Heart left ventricle (tissue), 16 donors: ENCODE measurements at regions not wholly inside any gene's neighbourhood (a gene's known extent, or its start where the extent isn't known, plus 50 kb on each side); places are given as distances from the start of the nearest gene placed in this dataset.

ENCODE experiments used
- ATAC-seq, 4 donors: fragments of 200-7000 bp; cut with Tn5 transposase; one replicate each; pipeline ENCODE4 v1.9.1; 2020 to 2022; ENCODE audit warnings: moderate library complexity in 4 of 4, mild to moderate bottlenecking in 3 of 4, moderate number of reproducible peaks in 1 of 4
- DNase-seq, 5 donors: peaks; one replicate each; pipeline ENCODE4 v3.0.0-alpha.2; 2020
- H3K27ac ChIP-seq, 12 donors: fragments of 200-600 bp; sonication (generic) in 4 of 12; one replicate each; pipeline versions ENCODE4 v1.5.0 to v1.8.0; 2016 to 2022; ENCODE audit warnings: mild to moderate bottlenecking in 2 of 12
- H3K27me3 ChIP-seq, 9 donors: fragments of 200-600 bp; sonication (generic) in 2 of 9; one replicate each; pipeline versions ENCODE4 v1.5.1 to v1.8.0; 2016 to 2022; ENCODE audit warnings: mild to moderate bottlenecking in 3 of 9
- H3K36me3 ChIP-seq, 9 donors: fragments of 200-600 bp; sonication (generic) in 2 of 9; one replicate each; pipeline versions ENCODE4 v1.5.0 to v1.8.0; 2018 to 2022; ENCODE audit warnings: mild to moderate bottlenecking in 2 of 9
- H3K4me1 ChIP-seq, 12 donors: fragments of 200-600 bp; sonication (generic) in 4 of 12; one replicate each; pipeline versions ENCODE4 v1.5.0 to v1.8.0; 2016 to 2022; ENCODE audit warnings: mild to moderate bottlenecking in 3 of 12
- H3K4me3 ChIP-seq, 12 donors: fragments of 200-600 bp; sonication (generic) in 4 of 12; one replicate each; pipeline versions ENCODE4 v1.5.0 to v1.8.0; 2017 to 2022; ENCODE audit warnings: mild to moderate bottlenecking in 9 of 12, moderate library complexity in 4 of 12
- H3K9me3 ChIP-seq, 12 donors: fragments of 200-600 bp; sonication (generic) in 4 of 12; one replicate each; pipeline versions ENCODE4 v1.5.0 to v1.8.0; 2016 to 2022; ENCODE audit warnings: mild to moderate bottlenecking in 1 of 12
- POLR2A ChIP-seq, 2 donors: fragments of 450-650 bp; IDR thresholded peaks; one replicate each; pipeline ENCODE4 v1.6.1; 2017; ENCODE audit warnings: antibody characterized with exemption in 2 of 2, mild to moderate bottlenecking in 2 of 2, moderate library complexity in 2 of 2
- whole genome bisulfite sequencing, 4 donors: extraction: QIAGEN DNeasy Blood & Tissue Kit in 2 of 4; methylation state at CpG; one replicate each; pipeline versions ENCODE4 v1.1.5 to v1.1.7; 2013 to 2018; 5-methylcytosine and 5-hydroxymethylcytosine counted together
- intact Hi-C, 10 donors: fragments of 100-400 bp; cut with DNase I; formaldehyde crosslinking; loops; one replicate each; pipeline versions ENCODE4 v1.11.1 to v1.14.2; 2022
- TF ChIP-seq, protein P1 (sequence below), 12 donors: fragments of 200-600 bp; sonication (generic) in 4 of 12; IDR thresholded peaks; one replicate each; pipeline versions ENCODE4 v1.5.0 to v1.8.0; 2018 to 2022; ENCODE audit warnings: antibody characterized with exemption in 12 of 12, mild to moderate bottlenecking in 5 of 12
- donor health status: ischemic (EF 13 %, LVEDD 7.1; RV severe dilation, severe dysfunction).
- donor health status: healthy with polysubstance abuse.
- donor health status: DM: no; HTN: yes; CAD: no.
- donor health status: DM: no; HTN: no; CAD: no.
- donor health status: ischemic (EF 25% LVEDD 6.9; RV normal size, moderate dysfunction).
- donor health status: ischemic (EF 25% LVEDD 5.7; RV mildly dilated, moderate dysfunction).
- donor health status: healthy.
- donor health status: DM: yes; HTN: yes; CAD: no.
- donor health status: ischemic (EF 35%, LVEDD 5.7; RV mildly dilated, moderate dysfunction).
- donor health status: nonischemic (EF 11% LVEDD 7.7; RV severe dilation, severe dysfunction).
- donor health status: DM: yes; HTN: yes; CAD: no.
- donor health status: PGD.
- donor health status: ischemic (EF 29% LVEDD 5.4; RV normal size, mild dysfunction).
- donor health status: nonischemic (EF 23%, LVEDD 6.1; RV moderate dilation, normal function).

DNA sequence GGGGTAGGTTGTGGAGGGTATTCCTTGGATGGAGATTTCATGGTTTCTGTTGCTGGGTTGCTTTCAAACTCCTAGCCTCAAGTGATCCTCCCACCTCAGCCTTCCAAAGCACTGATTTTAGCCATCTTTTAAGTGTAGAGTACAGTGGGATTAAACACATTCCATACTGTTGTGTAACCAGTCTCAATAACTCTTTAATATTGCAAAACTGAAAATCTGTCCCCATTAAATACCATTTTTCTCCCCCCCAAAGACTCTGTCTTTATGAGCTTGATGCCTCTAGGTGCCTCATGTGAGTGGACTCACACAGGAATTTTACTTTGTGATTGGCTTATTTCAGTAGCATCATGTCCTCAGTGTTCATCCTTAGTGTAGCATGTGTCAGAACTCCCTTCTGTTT lies 74.7 kb upstream of the ATP10A start:
- Histone ChIP-seq H3K4me1 (peaks cover 0 to 7% (median 1%) of the 10 kb centered on the region in 12 donors), H3K27ac (no peak overlapping the region), H3K27me3 (no peaks in the 10 kb centered on the region), H3K9me3 (no peaks in the 10 kb centered on the region), H3K4me3 (no peak overlapping the region), H3K36me3 (no peaks in the 10 kb centered on the region)
- ATAC-seq = no peak
- intact Hi-C loops = loop anchor here in 4 of 10 donors (10.0 kb wide), 4 partner anchors 223 to 927 kb away; partner anchors contain the start of gene GABRA5 (in 1 of the 4)
- TF ChIP-seq, protein P1, sequence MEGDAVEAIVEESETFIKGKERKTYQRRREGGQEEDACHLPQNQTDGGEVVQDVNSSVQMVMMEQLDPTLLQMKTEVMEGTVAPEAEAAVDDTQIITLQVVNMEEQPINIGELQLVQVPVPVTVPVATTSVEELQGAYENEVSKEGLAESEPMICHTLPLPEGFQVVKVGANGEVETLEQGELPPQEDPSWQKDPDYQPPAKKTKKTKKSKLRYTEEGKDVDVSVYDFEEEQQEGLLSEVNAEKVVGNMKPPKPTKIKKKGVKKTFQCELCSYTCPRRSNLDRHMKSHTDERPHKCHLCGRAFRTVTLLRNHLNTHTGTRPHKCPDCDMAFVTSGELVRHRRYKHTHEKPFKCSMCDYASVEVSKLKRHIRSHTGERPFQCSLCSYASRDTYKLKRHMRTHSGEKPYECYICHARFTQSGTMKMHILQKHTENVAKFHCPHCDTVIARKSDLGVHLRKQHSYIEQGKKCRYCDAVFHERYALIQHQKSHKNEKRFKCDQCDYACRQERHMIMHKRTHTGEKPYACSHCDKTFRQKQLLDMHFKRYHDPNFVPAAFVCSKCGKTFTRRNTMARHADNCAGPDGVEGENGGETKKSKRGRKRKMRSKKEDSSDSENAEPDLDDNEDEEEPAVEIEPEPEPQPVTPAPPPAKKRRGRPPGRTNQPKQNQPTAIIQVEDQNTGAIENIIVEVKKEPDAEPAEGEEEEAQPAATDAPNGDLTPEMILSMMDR (IDR thresholded peaks at IDR 0.05) = no peak
- no peak for TF ChIP-seq POLR2A (IDR thresholded peaks at IDR 0.05)
- no peak for DNase-seq

DNA sequence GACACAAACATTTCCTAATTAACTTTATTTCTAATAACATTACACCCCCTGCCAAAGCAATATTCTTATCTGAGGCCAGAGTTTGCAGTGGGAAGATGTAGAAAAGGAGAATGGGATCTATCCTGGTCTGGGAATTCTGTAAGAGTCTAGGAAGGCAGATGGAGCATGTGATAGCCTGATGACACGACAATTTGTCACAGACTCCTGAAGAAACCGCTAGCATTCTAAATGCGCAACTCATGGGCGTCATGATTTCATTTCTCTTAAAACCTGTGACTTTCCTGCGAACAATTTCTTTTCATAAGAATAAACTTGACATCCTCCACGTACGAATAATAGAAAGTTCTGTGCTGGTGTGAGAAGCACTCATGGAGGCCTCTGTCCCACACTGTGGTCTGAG lies 72.9 kb upstream of the ATP10A start:
- Histone ChIP-seq H3K9me3 (no peaks in the 10 kb centered on the region), H3K27me3 (no peaks in the 10 kb centered on the region), H3K27ac (no peak overlapping the region), H3K4me3 (no peak overlapping the region), H3K4me1 (peaks cover 0 to 7% (median 1%) of the 10 kb centered on the region in 12 donors), H3K36me3 (no peaks in the 10 kb centered on the region)
- no peak for TF ChIP-seq POLR2A (IDR thresholded peaks at IDR 0.05)
- TF ChIP-seq, protein P1 (IDR thresholded peaks at IDR 0.05) = no peak
- intact Hi-C loops = loop anchor here in 4 of 10 donors (10.0 kb wide), 4 partner anchors 221 to 929 kb away; partner anchors contain the start of gene GABRA5 (in 1 of the 4)
- no peak for DNase-seq
- WGBS, 4 donors = 79 to 88% (median 86%) methylated on average over 7 of the region's 7 CpGs
- no peak for ATAC-seq

DNA sequence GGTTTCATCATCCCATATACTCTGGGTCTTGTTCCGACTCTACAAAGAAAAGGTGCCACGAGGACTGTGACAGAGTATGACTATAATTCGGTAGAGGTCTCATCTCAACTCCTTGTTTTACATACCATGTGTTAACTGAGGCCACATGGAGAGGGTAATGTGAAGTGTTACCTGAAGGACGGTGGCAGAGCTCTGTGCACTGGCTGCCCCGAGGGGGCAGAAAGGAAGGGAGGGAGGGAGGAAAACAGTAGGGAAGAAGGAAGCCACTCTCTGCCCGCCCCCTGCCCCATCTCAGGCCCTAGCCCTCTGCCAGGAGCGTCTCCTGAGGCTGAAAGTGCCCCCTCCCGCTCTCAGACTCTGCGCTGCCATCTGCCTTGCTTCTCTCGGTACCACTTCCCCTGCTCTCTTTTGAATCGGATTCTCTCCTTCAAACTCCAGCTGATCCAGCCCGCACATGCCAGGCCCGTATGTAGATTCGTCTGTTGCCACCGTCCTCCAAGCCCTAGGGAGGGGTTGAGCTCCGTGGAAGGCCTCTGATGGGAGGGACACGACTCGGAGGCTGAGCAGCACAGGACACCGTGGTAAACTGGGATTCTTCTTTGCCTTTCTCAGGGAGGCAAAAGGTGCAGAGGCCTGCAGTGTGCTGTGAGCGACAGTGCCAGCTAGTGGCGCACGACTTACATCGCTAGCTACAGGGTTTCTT lies 70.5 kb upstream of the ATP10A start:
- no peak overlapping the region for H3K27ac ChIP-seq
- peaks cover 0 to 7% (median 1%) of the 10 kb centered on the region in 12 donors for H3K4me1 ChIP-seq
- peak overlapping the region in 8 of 12 donors; percentile 10 to 43 (median 28) for H3K4me3 ChIP-seq
- H3K9me3 ChIP-seq = peaks cover 0 to 17% (median 3%) of the 10 kb centered on the region in 12 donors
- ATAC-seq (peak; percentile 88 to 98 (median 92)), DNase-seq (peak; percentile 44 to 80 (median 72))
- H3K27me3 ChIP-seq = no peaks in the 10 kb centered on the region
- no peak for TF ChIP-seq POLR2A (IDR thresholded peaks at IDR 0.05)
- TF ChIP-seq, protein P1 (IDR thresholded peaks at IDR 0.05) = peak; percentile 44 to 75 (median 63)
- WGBS, 4 donors = 10 to 14% (median 12%) methylated on average over 23 of the region's 23 CpGs
- intact Hi-C loops = loop anchor here in 9 of 10 donors (2.0 to 10.0 kb wide), 9 partner anchors 191 to 931 kb away; partner anchors contain the start of gene GABRA5 (in 1 of the 9)
- H3K36me3 ChIP-seq = no peaks in the 10 kb centered on the region

DNA sequence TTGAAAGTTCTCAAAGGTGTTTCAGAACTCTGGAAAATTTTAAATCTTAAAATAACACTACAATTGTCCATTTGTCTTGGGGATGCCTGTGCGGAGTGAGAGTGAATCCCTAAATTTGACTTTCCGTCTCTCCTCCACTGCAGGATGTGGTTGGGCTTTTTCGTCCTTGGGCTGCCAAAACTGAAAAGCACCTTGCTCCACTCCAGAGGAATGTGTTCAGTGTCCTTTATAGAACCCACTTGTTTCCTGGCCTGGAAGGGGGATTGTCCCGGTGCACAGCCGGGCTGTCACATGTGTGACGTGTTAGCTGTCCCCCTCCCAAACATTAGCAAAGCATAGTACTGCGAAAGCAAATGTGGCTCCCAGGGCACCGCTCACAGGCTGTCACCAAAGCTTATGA lies 69.6 kb upstream of the ATP10A start:
- DNase-seq (no peak), ATAC-seq (peak in 2 of 4 donors; percentile 18 to 29)
- Histone ChIP-seq H3K36me3 (no peaks in the 10 kb centered on the region), H3K4me1 (peaks cover 0 to 7% (median 1%) of the 10 kb centered on the region in 12 donors), H3K4me3 (no peak overlapping the region), H3K9me3 (peaks cover 0 to 17% (median 3%) of the 10 kb centered on the region in 12 donors), H3K27ac (no peak overlapping the region), H3K27me3 (no peaks in the 10 kb centered on the region)
- WGBS, 4 donors = 58 to 67% (median 62%) methylated on average over 8 of the region's 8 CpGs
- intact Hi-C loops = loop anchor here in 9 of 10 donors (2.0 to 10.0 kb wide), 8 partner anchors 190 to 932 kb away; partner anchors contain the start of gene GABRA5 (in 1 of the 9)
- no peak for TF ChIP-seq POLR2A (IDR thresholded peaks at IDR 0.05)
- TF ChIP-seq, protein P1 (IDR thresholded peaks at IDR 0.05) = no peak
